SK-N-SH treated with all-trans-retinoic acid at 6 μM for 48 hours (cell line): ENCODE measurements at regions not wholly inside any gene's neighbourhood (a gene's known extent, or its start where the extent isn't known, plus 50 kb on each side); places are given as distances from the start of the nearest gene placed in this dataset.

Experiments used
- ATAC-seq: fragments of 200-7000 bp; cut with Tn5 transposase; 3 replicates; pipeline ENCODE4 v1.9.1; 2020; ENCODE audit warnings: mild to moderate bottlenecking, moderate library complexity
- ARNTL ChIP-seq: fragments of 450-650 bp; formaldehyde crosslinking; IDR thresholded peaks from 2 replicates; pipeline ENCODE4 v1.5.0; 2020; ENCODE audit warnings: low read depth, mild to moderate bottlenecking, moderate library complexity, borderline replicate concordance
- BACH2 ChIP-seq: fragments of 250-450 bp; sonication (Bioruptor Pico); IDR thresholded peaks from 2 replicates; pipeline ENCODE4 v1.9.0; 2021; ENCODE audit warnings: mild to moderate bottlenecking, borderline replicate concordance
- CREB5 ChIP-seq: fragments of 250-450 bp; sonication (Bioruptor Pico); IDR thresholded peaks from 2 replicates; pipeline ENCODE4 v1.5.1; 2020; ENCODE audit warnings: low read depth, mild to moderate bottlenecking, moderate library complexity
- CSDC2 ChIP-seq: fragments of 250-450 bp; sonication (Bioruptor Pico); IDR thresholded peaks from 2 replicates; pipeline ENCODE4 v1.5.0; 2020; ENCODE audit warnings: mild to moderate bottlenecking, moderate library complexity
- CSRNP3 ChIP-seq: fragments of 250-450 bp; sonication (Bioruptor Pico); IDR thresholded peaks from 2 replicates; pipeline ENCODE4 v1.5.1; 2021; ENCODE audit warnings: mild to moderate bottlenecking, moderate library complexity
- ESRRG ChIP-seq: fragments of 250-450 bp; sonication (Bioruptor Pico); IDR thresholded peaks from 2 replicates; pipeline ENCODE4 v1.6.1; 2021; ENCODE audit warnings: mild to moderate bottlenecking
- GLIS3 ChIP-seq: fragments of 250-450 bp; sonication (Bioruptor Pico); IDR thresholded peaks from 2 replicates; pipeline ENCODE4 v1.5.0; 2020; ENCODE audit warnings: mild to moderate bottlenecking, moderate library complexity
- ISL1 ChIP-seq: fragments of 250-450 bp; sonication (Bioruptor Pico); IDR thresholded peaks from 2 replicates; pipeline ENCODE4 v2.1.2; 2022; ENCODE audit warnings: mild to moderate bottlenecking, moderate library complexity
- OSR1 ChIP-seq: fragments of 250-450 bp; sonication (Bioruptor Pico); IDR thresholded peaks from 2 replicates; pipeline ENCODE4 v1.8.0; 2022; ENCODE audit warnings: moderate library complexity, mild to moderate bottlenecking, inconsistent platforms
- PATZ1 ChIP-seq: fragments of 250-450 bp; sonication (Bioruptor Pico); IDR thresholded peaks from 2 replicates; pipeline ENCODE4 v1.8.0; 2020; ENCODE audit warnings: mild to moderate bottlenecking, moderate library complexity, borderline replicate concordance
- POU6F1 ChIP-seq: fragments of 250-450 bp; sonication (Bioruptor Pico); IDR thresholded peaks from 2 replicates; pipeline ENCODE4 v1.8.0; 2021; ENCODE audit warnings: low read depth, mild to moderate bottlenecking, moderate library complexity, borderline replicate concordance
- PPARA ChIP-seq: fragments of 250-450 bp; sonication (Bioruptor Pico); IDR thresholded peaks from 2 replicates; pipeline ENCODE4 v1.5.0; 2020; ENCODE audit warnings: mild to moderate bottlenecking, borderline replicate concordance
- RARB ChIP-seq: fragments of 250-450 bp; sonication (Bioruptor Pico); IDR thresholded peaks from 2 replicates; pipeline ENCODE4 v1.8.0; 2021; ENCODE audit warnings: mild to moderate bottlenecking, moderate library complexity
- SNAI2 ChIP-seq: fragments of 250-450 bp; sonication (Bioruptor Pico); IDR thresholded peaks from 2 replicates; pipeline ENCODE4 v1.5.0; 2020; ENCODE audit warnings: mild to moderate bottlenecking, moderate library complexity
- TCF4 ChIP-seq: fragments of 250-450 bp; sonication (Bioruptor Pico); IDR thresholded peaks from 2 replicates; pipeline ENCODE4 v1.8.0; 2021; ENCODE audit warnings: mild to moderate bottlenecking, moderate library complexity, borderline replicate concordance
- TOX ChIP-seq: fragments of 250-450 bp; sonication (Bioruptor Pico); IDR thresholded peaks from 2 replicates; pipeline ENCODE4 v1.8.0; 2021; ENCODE audit warnings: mild to moderate bottlenecking, moderate library complexity, borderline replicate concordance
- TSHZ2 ChIP-seq: fragments of 250-450 bp; sonication (Bioruptor Pico); IDR thresholded peaks from 2 replicates; pipeline ENCODE4 v1.5.0; 2020; ENCODE audit warnings: mild to moderate bottlenecking, moderate library complexity
- ZC3H10 ChIP-seq: fragments of 250-450 bp; sonication (Bioruptor Pico); IDR thresholded peaks from 2 replicates; pipeline ENCODE4 v1.5.1; 2021; ENCODE audit warnings: mild to moderate bottlenecking, moderate library complexity
- ZFP30 ChIP-seq: fragments of 450-650 bp; formaldehyde crosslinking; IDR thresholded peaks from 2 replicates; pipeline ENCODE4 v1.5.0; 2022; ENCODE audit warnings: mild to moderate bottlenecking, moderate library complexity
- ZNF565 ChIP-seq: fragments of 450-650 bp; formaldehyde crosslinking; conservative IDR thresholded peaks from 2 replicates; pipeline ENCODE4 v1.5.0; 2020; ENCODE audit warnings: low read depth, mild to moderate bottlenecking, moderate library complexity
- ZNF70 ChIP-seq: fragments of 450-650 bp; formaldehyde crosslinking; IDR thresholded peaks from 2 replicates; pipeline ENCODE4 v1.5.0; 2020; ENCODE audit warnings: mild to moderate bottlenecking, moderate library complexity
- ZNF8 ChIP-seq: fragments of 450-650 bp; formaldehyde crosslinking; IDR thresholded peaks from 2 replicates; pipeline ENCODE4 v1.5.0; 2020; ENCODE audit warnings: mild to moderate bottlenecking, moderate library complexity

- no peak for TF ChIP-seq TSHZ2 (CRISPR knock-in tag)
- no peak for TF ChIP-seq TOX (CRISPR knock-in tag)
- TF ChIP-seq ARNTL, result no peak
- TF ChIP-seq BACH2 (CRISPR knock-in tag), result no peak
- no peak for TF ChIP-seq CSRNP3
- TF ChIP-seq PPARA (CRISPR knock-in tag), result no peak
- TF ChIP-seq ISL1, result no peak
- no peak for TF ChIP-seq OSR1
- no peak for TF ChIP-seq ZC3H10 (CRISPR knock-in tag)
- TF ChIP-seq CSDC2 (CRISPR knock-in tag), result no peak
- TF ChIP-seq SNAI2 (CRISPR knock-in tag), result no peak
- TF ChIP-seq ZFP30, result no peak
- TF ChIP-seq GLIS3 (CRISPR knock-in tag), result no peak
- no peak for TF ChIP-seq ZNF8 (CRISPR knock-in tag)
- no peak for TF ChIP-seq ESRRG (CRISPR knock-in tag)
- TF ChIP-seq ZNF565 (CRISPR knock-in tag), result no peak
- TF ChIP-seq RARB (CRISPR knock-in tag), result no peak
- no peak for TF ChIP-seq TCF4 (CRISPR knock-in tag)
- TF ChIP-seq ZNF70 (CRISPR knock-in tag), result no peak
- no peak for TF ChIP-seq POU6F1
- ATAC-seq, result no peak
Measured at GRCh38 chr2:81395746-81396145, 1091.2 kb upstream of the LRRTM1 start.

GRCh38 chr2:81389203-81389602 is 1084.7 kb upstream of the LRRTM1 start:
- TF ChIP-seq POU6F1, result no peak
- TF ChIP-seq ISL1, result no peak
- TF ChIP-seq ZNF70 (CRISPR knock-in tag), result no peak
- no peak for TF ChIP-seq TOX (CRISPR knock-in tag)
- no peak for TF ChIP-seq PATZ1
- TF ChIP-seq ARNTL, result no peak
- TF ChIP-seq ESRRG (CRISPR knock-in tag), result no peak
- TF ChIP-seq CREB5 (CRISPR knock-in tag), result no peak
- TF ChIP-seq TCF4 (CRISPR knock-in tag), result no peak
- no peak for TF ChIP-seq OSR1
- no peak for TF ChIP-seq TSHZ2 (CRISPR knock-in tag)
- ATAC-seq, result no peak
